Lower lobe of right lung (tissue), 2 donors: ENCODE measurements at regions not wholly inside any gene's neighbourhood (a gene's known extent, or its start where the extent isn't known, plus 50 kb on each side); places are given as distances from the start of the nearest gene placed in this dataset.

Experiments
- ATAC-seq, 2 donors: fragments of 200-7000 bp; cut with Tn5 transposase; one replicate each; pipeline ENCODE4 v1.9.1; 2020 to 2022; ENCODE audit warnings: mild to moderate bottlenecking in 2 of 2, moderate library complexity in 2 of 2
- DNase-seq: peaks from one replicate; pipeline ENCODE4 v3.0.0-alpha.2; 2020
- H3K27ac ChIP-seq: fragments of 200-600 bp; one replicate; pipeline ENCODE4 v1.8.0; 2022
- H3K27me3 ChIP-seq: fragments of 200-600 bp; one replicate; pipeline ENCODE4 v1.8.0; 2022; ENCODE audit warnings: low read depth
- H3K36me3 ChIP-seq: fragments of 200-600 bp; one replicate; pipeline ENCODE4 v1.8.0; 2022; ENCODE audit warnings: mild to moderate bottlenecking
- H3K4me1 ChIP-seq: fragments of 200-600 bp; one replicate; pipeline ENCODE4 v1.8.0; 2022
- H3K4me3 ChIP-seq: fragments of 200-600 bp; one replicate; pipeline ENCODE4 v1.8.0; 2022; ENCODE audit warnings: mild to moderate bottlenecking
- H3K9me3 ChIP-seq: fragments of 200-600 bp; one replicate; pipeline ENCODE4 v1.8.0; 2022
- intact Hi-C: fragments of 100-400 bp; cut with DNase I; formaldehyde crosslinking; loops from one replicate; pipeline ENCODE4 v1.11.0; 2022
- TF ChIP-seq, protein P1 (sequence below): fragments of 200-600 bp; IDR thresholded peaks from one replicate; pipeline ENCODE4 v1.8.0; 2022; ENCODE audit warnings: antibody characterized with exemption, mild to moderate bottlenecking
- donor health status: DM: no; HTN: yes; CAD: no; lungs with severe emphysema.

DNA sequence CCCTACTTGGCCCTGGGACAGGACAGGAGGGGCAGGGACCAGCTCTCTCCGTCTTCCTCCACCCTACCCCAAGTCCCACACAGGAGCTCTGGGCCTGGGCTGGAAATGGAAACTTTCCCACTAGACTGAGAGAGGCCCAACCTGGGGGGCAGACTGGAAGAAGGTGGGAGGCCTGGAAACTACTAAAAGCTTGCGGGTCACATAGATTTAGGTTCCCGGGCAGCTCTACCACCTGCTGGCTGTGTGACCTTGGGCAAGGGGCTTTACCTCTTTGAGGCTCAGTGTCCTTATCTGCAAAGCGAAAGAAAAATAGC is 49.9 kb upstream of the CCDC174 start:
- DNase-seq = no peak
- TF ChIP-seq, protein P1, sequence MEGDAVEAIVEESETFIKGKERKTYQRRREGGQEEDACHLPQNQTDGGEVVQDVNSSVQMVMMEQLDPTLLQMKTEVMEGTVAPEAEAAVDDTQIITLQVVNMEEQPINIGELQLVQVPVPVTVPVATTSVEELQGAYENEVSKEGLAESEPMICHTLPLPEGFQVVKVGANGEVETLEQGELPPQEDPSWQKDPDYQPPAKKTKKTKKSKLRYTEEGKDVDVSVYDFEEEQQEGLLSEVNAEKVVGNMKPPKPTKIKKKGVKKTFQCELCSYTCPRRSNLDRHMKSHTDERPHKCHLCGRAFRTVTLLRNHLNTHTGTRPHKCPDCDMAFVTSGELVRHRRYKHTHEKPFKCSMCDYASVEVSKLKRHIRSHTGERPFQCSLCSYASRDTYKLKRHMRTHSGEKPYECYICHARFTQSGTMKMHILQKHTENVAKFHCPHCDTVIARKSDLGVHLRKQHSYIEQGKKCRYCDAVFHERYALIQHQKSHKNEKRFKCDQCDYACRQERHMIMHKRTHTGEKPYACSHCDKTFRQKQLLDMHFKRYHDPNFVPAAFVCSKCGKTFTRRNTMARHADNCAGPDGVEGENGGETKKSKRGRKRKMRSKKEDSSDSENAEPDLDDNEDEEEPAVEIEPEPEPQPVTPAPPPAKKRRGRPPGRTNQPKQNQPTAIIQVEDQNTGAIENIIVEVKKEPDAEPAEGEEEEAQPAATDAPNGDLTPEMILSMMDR = no peak
- Histone ChIP-seq H3K27ac (no peak overlapping the region), H3K4me3 (no peak overlapping the region), H3K36me3 (no peaks in the 10 kb centered on the region), H3K27me3 (peaks cover 48% of the 10 kb centered on the region), H3K4me1 (peaks cover 8% of the 10 kb centered on the region), H3K9me3 (no peaks in the 10 kb centered on the region)
- intact Hi-C loops = no loop called here
- ATAC-seq = no peak
